ENCODE measurements at regions not wholly inside any gene's neighbourhood (a gene's known extent, or its start where the extent isn't known, plus 50 kb on each side); places are given as distances from the start of the nearest gene placed in this dataset.

- no peak for DNase-seq (ENCODE audit: low read depth)
These were observed 100.7 kb upstream of the CTTNBP2 start for GRCh38 chr7:117973975-117974374.

GRCh38 chr7:117974891-117975290, 101.7 kb upstream of the CTTNBP2 start:
- DNase-seq (ENCODE audit: low read depth): no peak

- no peak for DNase-seq (ENCODE audit: low read depth)
These were observed 102.2 kb upstream of the CTTNBP2 start for GRCh38 chr7:117975476-117975875.

GRCh38 chr7:117979954-117980497, 106.8 kb upstream of the CTTNBP2 start:
- DNase-seq (ENCODE audit: low read depth): no peak

DNA sequence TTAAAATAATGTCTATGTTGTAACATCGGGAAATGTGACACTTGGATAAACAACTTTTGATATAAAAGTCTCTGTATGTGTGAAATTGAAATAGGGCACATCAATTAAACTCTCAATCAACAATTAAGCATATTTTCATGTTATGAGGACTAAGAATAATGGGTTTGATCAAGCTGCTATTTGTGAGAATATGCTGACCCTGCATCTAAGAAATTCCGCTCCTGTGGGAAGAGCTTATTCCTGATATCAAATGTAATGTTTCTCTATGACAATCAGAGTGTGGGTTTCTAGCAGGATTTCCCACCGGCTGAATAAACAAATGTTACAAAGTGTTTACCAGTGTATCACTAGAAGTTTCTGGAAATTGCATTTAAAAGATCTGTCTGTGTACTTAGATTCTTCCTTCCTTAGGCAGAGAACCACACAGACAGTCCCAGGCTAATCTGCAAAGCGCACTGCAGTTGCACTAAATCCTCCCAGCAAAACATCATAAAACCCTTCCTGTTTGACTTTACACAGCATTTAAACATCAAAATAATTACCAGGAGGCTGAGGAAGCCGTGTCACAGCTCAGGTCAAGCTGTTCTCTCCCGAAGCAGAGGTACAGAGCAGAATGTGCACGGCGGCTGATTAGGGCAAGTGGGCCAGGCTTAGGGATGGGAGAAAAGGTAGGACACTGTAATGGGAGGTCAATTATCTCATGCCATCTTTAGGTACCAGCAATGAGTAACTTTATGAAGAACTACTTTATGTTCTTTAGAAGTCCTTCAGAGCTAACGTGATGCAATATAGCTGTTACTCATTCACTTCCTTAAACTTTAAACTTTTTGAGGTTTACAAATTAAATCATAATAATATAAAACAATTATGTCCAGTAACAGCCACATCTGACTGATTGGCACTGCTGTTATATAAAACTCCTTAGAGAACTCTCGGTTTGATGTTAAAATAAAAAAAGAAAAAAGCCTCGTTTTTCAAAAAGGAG, 109.1 kb upstream of the CTTNBP2 start:
- DNase-seq (ENCODE audit: low read depth): no peak

DNA sequence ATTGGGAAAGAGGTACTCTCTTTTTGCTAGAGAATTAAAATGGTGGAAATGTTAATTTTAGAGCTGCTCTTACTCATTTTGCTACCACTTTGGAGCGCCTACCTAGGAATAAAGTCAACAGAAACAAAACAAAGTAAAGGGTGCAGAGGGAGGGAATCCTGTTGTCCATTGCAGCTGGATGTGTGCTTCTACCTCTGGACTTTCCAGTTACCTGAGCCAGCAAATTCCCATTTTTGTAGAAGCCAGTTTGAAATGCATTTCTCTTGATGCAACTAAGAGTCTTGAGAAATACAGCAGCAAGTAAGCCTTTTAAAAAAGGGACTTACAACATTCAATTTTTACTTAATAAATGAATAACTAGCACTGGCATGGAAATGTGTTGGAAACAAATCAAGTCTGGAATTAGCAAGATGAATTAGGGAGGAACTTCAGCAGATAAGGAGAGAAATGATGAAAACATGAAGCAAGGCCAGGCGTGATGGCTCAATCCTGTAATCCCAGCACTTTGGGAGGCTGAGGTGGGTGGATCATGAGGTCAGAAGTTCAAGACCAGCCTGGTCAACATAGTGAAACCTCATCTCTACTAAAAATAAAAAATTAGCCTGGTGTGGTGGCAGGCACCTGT, 113.5 kb upstream of the CTTNBP2 start:
- no peak for DNase-seq (ENCODE audit: low read depth)

DNA sequence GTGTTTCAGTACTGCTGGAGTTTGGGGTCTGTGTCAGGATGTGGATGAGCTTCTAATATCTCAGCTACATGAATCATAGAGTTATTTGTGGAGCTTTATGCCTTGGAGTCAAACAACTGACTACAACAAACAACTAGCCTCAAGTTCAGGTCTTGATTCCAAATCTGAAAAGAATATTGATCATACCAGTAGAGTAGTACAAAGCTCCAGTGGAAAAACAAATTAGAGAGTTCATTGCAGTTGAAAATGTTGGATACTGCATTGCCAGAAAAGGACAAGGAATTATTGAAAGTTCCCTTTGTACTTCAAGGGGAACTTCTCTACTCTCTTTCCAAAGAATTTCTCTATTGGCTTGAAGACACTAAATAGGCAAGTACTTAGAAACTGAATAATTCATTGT, 117.6 kb upstream of the CTTNBP2 start:
- no peak for DNase-seq (ENCODE audit: low read depth)

GRCh38 chr7:117992635-117993376, 119.6 kb upstream of the CTTNBP2 start:
- DNase-seq (ENCODE audit: low read depth): no peak

GRCh38 chr7:117993377-117994003, 120.2 kb upstream of the CTTNBP2 start:
- peak; percentile 36 for DNase-seq (ENCODE audit: low read depth)

DNA sequence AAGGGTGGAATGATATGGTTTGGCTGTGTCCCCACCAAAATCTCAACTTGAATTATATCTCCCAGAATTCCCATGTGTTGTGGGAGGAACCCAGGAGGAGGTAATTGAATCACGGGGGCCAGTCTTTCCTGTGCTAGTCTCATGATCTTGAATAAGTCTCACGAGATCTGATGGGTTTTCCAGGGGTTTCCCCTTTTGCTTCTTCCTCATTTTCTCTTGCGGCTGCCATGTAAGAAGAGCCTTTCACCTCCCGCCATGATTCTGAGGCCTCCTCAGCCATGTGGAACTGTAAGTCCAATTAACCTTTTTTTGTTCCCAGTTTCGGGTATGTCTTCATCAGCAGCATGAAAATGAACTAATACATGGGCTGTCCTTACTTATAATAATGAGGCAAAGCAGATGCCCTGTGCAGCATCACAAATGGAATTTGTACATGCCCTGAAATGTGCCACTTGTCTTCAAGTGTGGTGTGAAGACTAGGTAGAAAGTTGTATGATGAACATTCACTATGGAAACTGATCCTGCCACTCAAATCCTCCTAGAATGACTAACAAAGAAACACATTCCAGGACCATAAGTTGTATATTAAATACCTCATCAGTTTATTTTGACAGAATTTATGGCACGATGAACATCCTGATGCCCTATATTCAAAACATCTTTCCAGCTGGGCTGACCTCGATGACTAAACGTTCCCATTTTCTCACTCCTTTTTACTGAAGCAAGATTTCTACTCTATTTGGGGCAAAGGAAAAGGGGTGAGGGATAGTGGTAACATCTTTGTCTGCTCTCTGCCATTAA, 122.8 kb upstream of the CTTNBP2 start:
- peak; percentile 26 for DNase-seq (ENCODE audit: low read depth)

- peak; percentile 26 for DNase-seq (ENCODE audit: low read depth)
These were observed 124.9 kb upstream of the CTTNBP2 start for GRCh38 chr7:117997862-117998825.

GRCh38 chr7:118000480-118001202, 127.4 kb upstream of the CTTNBP2 start:
- DNase-seq (ENCODE audit: low read depth): no peak

DNA sequence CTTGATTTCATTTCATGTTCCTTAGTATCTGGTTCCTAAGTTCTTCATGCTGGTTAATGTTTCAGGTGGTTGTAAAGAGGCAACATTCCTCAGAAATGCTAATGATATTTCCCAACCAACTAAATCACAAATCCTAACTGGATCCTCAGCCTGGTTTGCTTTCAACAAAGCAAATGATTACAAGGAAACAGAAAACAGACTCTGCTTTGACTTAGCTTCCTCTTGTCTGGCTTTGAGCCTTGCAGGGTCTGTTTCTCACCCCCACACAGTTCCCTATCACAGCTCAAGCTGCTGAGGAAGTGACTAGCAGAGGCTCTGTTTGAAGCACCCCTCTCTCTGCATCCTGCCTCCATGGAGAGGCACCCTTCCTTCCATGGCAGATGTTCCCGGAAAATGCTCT, 130.2 kb upstream of the CTTNBP2 start:
- DNase-seq (ENCODE audit: low read depth): no peak

GRCh38 chr7:118005026-118005425, 131.8 kb upstream of the CTTNBP2 start:
- DNase-seq (ENCODE audit: low read depth): no peak

- no peak for DNase-seq (ENCODE audit: low read depth)
These were observed 133.7 kb upstream of the CTTNBP2 start for GRCh38 chr7:118006979-118007378.

GRCh38 chr7:118009419-118009818, 136.2 kb upstream of the CTTNBP2 start:
- DNase-seq (ENCODE audit: low read depth): no peak

DNA sequence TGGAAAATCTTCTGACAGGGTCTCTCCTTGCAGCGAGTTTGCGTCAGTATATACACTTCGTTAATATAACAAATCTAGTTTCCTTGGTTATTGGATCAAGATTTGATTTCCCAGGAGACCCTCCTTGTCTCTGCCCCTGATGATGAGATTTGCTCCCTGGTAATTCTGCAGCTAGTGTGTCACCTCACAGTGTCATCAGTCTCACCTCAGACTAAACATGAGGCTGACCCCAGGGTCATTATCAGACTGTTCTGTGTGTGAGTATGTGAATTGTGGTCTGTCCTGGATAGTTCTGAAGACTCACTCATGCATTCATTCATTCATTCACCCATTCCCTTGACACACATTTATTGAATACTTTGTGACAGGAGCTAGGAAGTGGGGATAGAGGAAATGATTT, 138.4 kb upstream of the CTTNBP2 start:
- DNase-seq (ENCODE audit: low read depth): no peak

GRCh38 chr7:118013252-118014010, 140.2 kb upstream of the CTTNBP2 start:
- DNase-seq (ENCODE audit: low read depth): no peak

All from M059J (cell line).